GM23338 (cell line): ENCODE measurements at regions not wholly inside any gene's neighbourhood (a gene's known extent, or its start where the extent isn't known, plus 50 kb on each side); places are given as distances from the start of the nearest gene placed in this dataset.

Experiments
- ATAC-seq: fragments of 200-7000 bp; cut with Tn5 transposase; 3 replicates; pipeline ENCODE4 v1.9.1; 2020
- DNase-seq: peaks from one replicate; pipeline ENCODE4 v3.0.0-alpha.2; 2015; ENCODE audit warnings: low spot score
- H2AFZ ChIP-seq: fragments of 200-600 bp; sonication (generic); 2 replicates; pipeline ENCODE4 v1.8.0; 2016; ENCODE audit warnings: antibody characterized with exemption, mild to moderate bottlenecking, moderate library complexity
- H3F3A ChIP-seq: fragments of 200-600 bp; sonication (generic); replicated peaks from 2 replicates; pipeline ENCODE4 v1.8.0; 2017; ENCODE audit warnings: antibody characterized with exemption, mixed run types, low read depth
- H3K27ac ChIP-seq: fragments of 200-600 bp; sonication (generic); 2 replicates; pipeline ENCODE4 v1.6.1; 2016; ENCODE audit warnings: low read depth
- H3K27me3 ChIP-seq: fragments of 200-600 bp; sonication (generic); 2 replicates; pipeline ENCODE4 v1.8.0; 2016; ENCODE audit warnings: mild to moderate bottlenecking, mixed run types, moderate library complexity; ENCODE audit not compliant: insufficient read depth
- H3K36me3 ChIP-seq: fragments of 200-600 bp; sonication (generic); 2 replicates; pipeline ENCODE4 v1.8.0; 2016; ENCODE audit warnings: mild to moderate bottlenecking; ENCODE audit not compliant: insufficient read depth
- H3K4me1 ChIP-seq: fragments of 200-600 bp; sonication (generic); 2 replicates; pipeline ENCODE4 v1.8.0; 2016; ENCODE audit warnings: mild to moderate bottlenecking, moderate library complexity; ENCODE audit not compliant: insufficient read depth
- H3K4me2 ChIP-seq: fragments of 200-600 bp; sonication (generic); 2 replicates; pipeline ENCODE4 v1.7.1; 2017; ENCODE audit warnings: mixed run types
- H3K4me3 ChIP-seq: fragments of 200-600 bp; sonication (generic); 2 replicates; pipeline ENCODE4 v1.6.1; 2016; ENCODE audit warnings: mixed run types
- H3K79me2 ChIP-seq: fragments of 200-600 bp; sonication (generic); replicated peaks from 2 replicates; pipeline ENCODE4 v1.8.0; 2017; ENCODE audit warnings: mild to moderate bottlenecking; ENCODE audit not compliant: insufficient read depth
- H3K9me2 ChIP-seq: fragments of 200-600 bp; sonication (generic); 2 replicates; pipeline ENCODE4 v1.8.0; 2017; ENCODE audit not compliant: insufficient read depth
- H4K20me1 ChIP-seq: fragments of 200-600 bp; sonication (generic); replicated peaks from 2 replicates; pipeline ENCODE4 v1.8.0; 2017; ENCODE audit warnings: mild to moderate bottlenecking; ENCODE audit not compliant: insufficient read depth
- H3K27ac Mint-ChIP-seq: 2 replicates; pipeline ENCODE4 v1.8.0; 2020; ENCODE audit warnings: inconsistent platforms, mild to moderate bottlenecking, moderate library complexity, mixed read lengths
- H3K27me3 Mint-ChIP-seq: 3 replicates; pipeline ENCODE4 v1.8.0; 2022; ENCODE audit warnings: low read depth, mild to moderate bottlenecking, moderate library complexity, mixed read lengths, inconsistent platforms; ENCODE audit not compliant: insufficient read depth, poor library complexity
- H3K36me3 Mint-ChIP-seq: 3 replicates; pipeline ENCODE4 v1.8.0; 2021; ENCODE audit warnings: low read depth, mild to moderate bottlenecking, inconsistent platforms, moderate library complexity, mixed read lengths
- H3K4me1 Mint-ChIP-seq: 3 replicates; pipeline ENCODE4 v1.8.0; 2020; ENCODE audit warnings: mild to moderate bottlenecking, inconsistent platforms, mixed read lengths
- H3K4me3 Mint-ChIP-seq: 3 replicates; pipeline ENCODE4 v1.8.0; 2021; ENCODE audit warnings: moderate library complexity, mild to moderate bottlenecking, inconsistent platforms, mixed read lengths
- H3K9me3 Mint-ChIP-seq: 3 replicates; pipeline ENCODE4 v1.8.0; 2020; ENCODE audit warnings: moderate library complexity, mild to moderate bottlenecking, inconsistent platforms, mixed read lengths
- CREB1 ChIP-seq: fragments of 250-450 bp; sonication (Bioruptor Pico); IDR thresholded peaks from 2 replicates; pipeline ENCODE4 v1.5.0; 2020; ENCODE audit warnings: low read depth, mild to moderate bottlenecking, moderate library complexity
- CTCF ChIP-seq, 2 experiments: fragments of 200-600 bp in 1 of 2; sonication (generic) in 1 of 2; conservative IDR thresholded peaks; 2 replicates each; pipeline versions ENCODE4 v1.5.1 to v1.6.1; 2016 to 2017; ENCODE audit warnings: antibody characterized with exemption in 2 of 2, low read depth in 2 of 2, mild to moderate bottlenecking in 2 of 2, moderate library complexity in 1 of 2
- ETS1 ChIP-seq: IDR thresholded peaks from 2 replicates; pipeline ENCODE4 v1.6.1; 2016; ENCODE audit warnings: antibody characterized with exemption
- EZH2 ChIP-seq: fragments of 200-600 bp; sonication (generic); IDR thresholded peaks from one replicate; pipeline ENCODE4 v1.8.0; 2017; ENCODE audit warnings: antibody characterized with exemption, mild to moderate bottlenecking, low read depth; ENCODE audit not compliant: unreplicated experiment
- EZH2phosphoT487 ChIP-seq: fragments of 200-600 bp; sonication (generic); IDR thresholded peaks from one replicate; pipeline ENCODE4 v1.8.1; 2018; ENCODE audit warnings: antibody characterized with exemption; ENCODE audit not compliant: unreplicated experiment
- JUNB ChIP-seq: IDR thresholded peaks from one replicate; pipeline ENCODE4 v1.6.1; 2016; ENCODE audit warnings: antibody characterized with exemption; ENCODE audit not compliant: unreplicated experiment
- NANOG ChIP-seq: IDR thresholded peaks from 2 replicates; pipeline ENCODE4 v1.6.1; 2016; ENCODE audit warnings: antibody characterized with exemption, borderline replicate concordance
- POLR2AphosphoS5 ChIP-seq: IDR thresholded peaks from 2 replicates; pipeline ENCODE4 v1.6.1; 2016; ENCODE audit warnings: antibody characterized with exemption, low read depth
- REST ChIP-seq: IDR thresholded peaks from one replicate; pipeline ENCODE4 v1.6.1; 2018; ENCODE audit warnings: antibody characterized with exemption; ENCODE audit not compliant: unreplicated experiment
- STAT1 ChIP-seq: IDR thresholded peaks from one replicate; pipeline ENCODE4 v1.6.1; 2016; ENCODE audit warnings: antibody characterized with exemption; ENCODE audit not compliant: unreplicated experiment
- ZNF114 ChIP-seq: fragments of 250-450 bp; sonication (Bioruptor Pico); IDR thresholded peaks from 2 replicates; pipeline ENCODE4 v1.5.0; 2020; ENCODE audit warnings: mild to moderate bottlenecking, moderate library complexity
- ZNF331 ChIP-seq: fragments of 250-450 bp; sonication (Bioruptor Pico); IDR thresholded peaks from 2 replicates; pipeline ENCODE4 v1.5.0; 2020; ENCODE audit warnings: low read depth, mild to moderate bottlenecking, moderate library complexity
- ZNF462 ChIP-seq: fragments of 250-450 bp; sonication (Bioruptor Pico); IDR thresholded peaks from 2 replicates; pipeline ENCODE4 v1.5.0; 2020; ENCODE audit warnings: mild to moderate bottlenecking, moderate library complexity

- Mint-ChIP-seq H3K27ac (no peak overlapping the region), H3K4me1 (peaks cover 23% of the 10 kb centered on the region), H3K36me3 (no peaks in the 10 kb centered on the region), H3K4me3 (no peak overlapping the region), H3K9me3 (no peaks in the 10 kb centered on the region), H3K27me3 (peaks cover 28% of the 10 kb centered on the region)
- no peak overlapping the region for H3K4me2 ChIP-seq
- H2AFZ ChIP-seq = no peak overlapping the region
- peaks cover 7% of the 10 kb centered on the region for H3F3A ChIP-seq
- no peak for DNase-seq
- ATAC-seq = no peak
- H3K27me3 ChIP-seq = peaks cover 62% of the 10 kb centered on the region
- no peaks in the 10 kb centered on the region for H3K36me3 ChIP-seq
- TF ChIP-seq EZH2 = no peak
- TF ChIP-seq EZH2phosphoT487 = no peak
- no peak for TF ChIP-seq ZNF331 (CRISPR knock-in tag)
- TF ChIP-seq ZNF462 (CRISPR knock-in tag) = no peak
- TF ChIP-seq JUNB = no peak
- no peak for TF ChIP-seq ETS1
- TF ChIP-seq STAT1 = no peak
- no peak for TF ChIP-seq NANOG
- TF ChIP-seq ZNF114 (CRISPR knock-in tag) = no peak
- TF ChIP-seq CTCF (conservative IDR thresholded peaks at IDR 0.05; ENCODE audit: low read depth in 2 of 2) = no peak
- no peak for TF ChIP-seq POLR2AphosphoS5
- no peak for TF ChIP-seq REST
- TF ChIP-seq CREB1 (CRISPR knock-in tag) = no peak
- no peak overlapping the region for H3K4me3 ChIP-seq
- peaks cover 5% of the 10 kb centered on the region for H4K20me1 ChIP-seq
- H3K27ac ChIP-seq = no peak overlapping the region
- no peaks in the 10 kb centered on the region for H3K79me2 ChIP-seq
- no peaks in the 10 kb centered on the region for H3K9me2 ChIP-seq
- H3K4me1 ChIP-seq = peaks cover 19% of the 10 kb centered on the region
Measured at GRCh38 chr6:41476401-41476800, 69.8 kb upstream of the FOXP4 start.
